ENCODE measurements at regions not wholly inside any gene's neighbourhood (a gene's known extent, or its start where the extent isn't known, plus 50 kb on each side); places are given as distances from the start of the nearest gene placed in this dataset.

GRCh38 chr15:38854506-38854905, 289.9 kb upstream of the RASGRP1 start:
- no peak for DNase-seq (ENCODE audit: low spot score)

GRCh38 chr15:38857814-38858213, 293.2 kb upstream of the RASGRP1 start:
- no peak for DNase-seq (ENCODE audit: low spot score)

GRCh38 chr15:38859574-38859973, 295.0 kb upstream of the RASGRP1 start:
- DNase-seq (ENCODE audit: low spot score) = no peak

GRCh38 chr15:38860253-38860652, 295.6 kb upstream of the RASGRP1 start:
- no peak for DNase-seq (ENCODE audit: low spot score)

GRCh38 chr15:38860674-38861073, 296.1 kb upstream of the RASGRP1 start:
- no peak for DNase-seq (ENCODE audit: low spot score)

- no peak for DNase-seq (ENCODE audit: low spot score)
These were observed 296.5 kb upstream of the RASGRP1 start for GRCh38 chr15:38861108-38861507.

GRCh38 chr15:38862099-38862498, 297.5 kb upstream of the RASGRP1 start:
- DNase-seq (ENCODE audit: low spot score) = no peak

GRCh38 chr15:38863381-38863780, 298.8 kb upstream of the RASGRP1 start:
- no peak for DNase-seq (ENCODE audit: low spot score)

GRCh38 chr15:38864122-38864521, 299.5 kb upstream of the RASGRP1 start:
- DNase-seq (ENCODE audit: low spot score) = no peak

- no peak for DNase-seq (ENCODE audit: low spot score)
These were observed 300.4 kb upstream of the RASGRP1 start for GRCh38 chr15:38864827-38865581.

GRCh38 chr15:38867556-38867955, 302.9 kb upstream of the RASGRP1 start:
- no peak for DNase-seq (ENCODE audit: low spot score)

- no peak for DNase-seq (ENCODE audit: low spot score)
These were observed 303.9 kb upstream of the RASGRP1 start for GRCh38 chr15:38868326-38869114.

GRCh38 chr15:38871638-38872037, 307.0 kb upstream of the RASGRP1 start:
- DNase-seq (ENCODE audit: low spot score) = no peak

GRCh38 chr15:38872732-38873131, 308.1 kb upstream of the RASGRP1 start:
- DNase-seq (ENCODE audit: low spot score) = no peak

GRCh38 chr15:38873158-38873557, 308.5 kb upstream of the RASGRP1 start:
- DNase-seq (ENCODE audit: low spot score) = no peak

- DNase-seq (ENCODE audit: low spot score) = no peak
These were observed 309.9 kb upstream of the RASGRP1 start for GRCh38 chr15:38874464-38874863.

- DNase-seq (ENCODE audit: low spot score) = no peak
These were observed 311.6 kb upstream of the RASGRP1 start for GRCh38 chr15:38876211-38876610.

GRCh38 chr15:38876621-38877020, 312.0 kb upstream of the RASGRP1 start:
- DNase-seq (ENCODE audit: low spot score) = no peak

- no peak for DNase-seq (ENCODE audit: low spot score)
These were observed 312.9 kb upstream of the RASGRP1 start for GRCh38 chr15:38877471-38877870.

GRCh38 chr15:38878026-38878425, 313.4 kb upstream of the RASGRP1 start:
- no peak for DNase-seq (ENCODE audit: low spot score)

- no peak for DNase-seq (ENCODE audit: low spot score)
These were observed 314.3 kb upstream of the RASGRP1 start for GRCh38 chr15:38878926-38879325.

GRCh38 chr15:38879909-38880471, 315.4 kb upstream of the RASGRP1 start:
- DNase-seq (ENCODE audit: low spot score) = no peak
